ENCODE measurements at regions not wholly inside any gene's neighbourhood (a gene's known extent, or its start where the extent isn't known, plus 50 kb on each side); places are given as distances from the start of the nearest gene placed in this dataset.
A peak's percentile ranks its signal among the peaks of the same experiment; 100 is the strongest.
"Not testable (repeated sequence)": the region's sequence is repeated elsewhere in the genome, so short reads cannot be mapped to it uniquely, and the experiment has no call there.

- no peak overlapping the region for H3K27ac ChIP-seq (ENCODE audit: low read depth, low read length)
- peak overlapping the region; percentile 13 for H3K4me2 ChIP-seq (ENCODE audit: insufficient read depth, low read length)
- TF ChIP-seq, protein P1, sequence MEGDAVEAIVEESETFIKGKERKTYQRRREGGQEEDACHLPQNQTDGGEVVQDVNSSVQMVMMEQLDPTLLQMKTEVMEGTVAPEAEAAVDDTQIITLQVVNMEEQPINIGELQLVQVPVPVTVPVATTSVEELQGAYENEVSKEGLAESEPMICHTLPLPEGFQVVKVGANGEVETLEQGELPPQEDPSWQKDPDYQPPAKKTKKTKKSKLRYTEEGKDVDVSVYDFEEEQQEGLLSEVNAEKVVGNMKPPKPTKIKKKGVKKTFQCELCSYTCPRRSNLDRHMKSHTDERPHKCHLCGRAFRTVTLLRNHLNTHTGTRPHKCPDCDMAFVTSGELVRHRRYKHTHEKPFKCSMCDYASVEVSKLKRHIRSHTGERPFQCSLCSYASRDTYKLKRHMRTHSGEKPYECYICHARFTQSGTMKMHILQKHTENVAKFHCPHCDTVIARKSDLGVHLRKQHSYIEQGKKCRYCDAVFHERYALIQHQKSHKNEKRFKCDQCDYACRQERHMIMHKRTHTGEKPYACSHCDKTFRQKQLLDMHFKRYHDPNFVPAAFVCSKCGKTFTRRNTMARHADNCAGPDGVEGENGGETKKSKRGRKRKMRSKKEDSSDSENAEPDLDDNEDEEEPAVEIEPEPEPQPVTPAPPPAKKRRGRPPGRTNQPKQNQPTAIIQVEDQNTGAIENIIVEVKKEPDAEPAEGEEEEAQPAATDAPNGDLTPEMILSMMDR (IDR thresholded peaks at IDR 0.05; ENCODE audit: extremely low read depth, low read depth, low read length) = no peak
- H3K36me3 ChIP-seq (ENCODE audit: insufficient read depth, low read length) = no peaks in the 10 kb centered on the region
- no peaks in the 10 kb centered on the region for H4K20me1 ChIP-seq (ENCODE audit: insufficient read depth, low read length)
- H3K4me1 ChIP-seq (ENCODE audit: insufficient read depth, low read length) = peaks cover 6% of the 10 kb centered on the region
- H3K27me3 ChIP-seq (ENCODE audit: insufficient read depth, low read length) = no peaks in the 10 kb centered on the region
- peak overlapping the region; percentile 39 for H2AFZ ChIP-seq (ENCODE audit: low read length)
- no peak for DNase-seq (ENCODE audit: insufficient read length, low spot score, missing footprints)
- no peaks in the 10 kb centered on the region for H3K79me2 ChIP-seq (ENCODE audit: insufficient read depth, low read length)
- no peaks in the 10 kb centered on the region for H3K9me3 ChIP-seq (ENCODE audit: low read depth, low read length)
- no peak overlapping the region for H3K4me3 ChIP-seq (ENCODE audit: insufficient read depth, low read length)
Measured at GRCh38 chr3:177385831-177386301, 188.6 kb upstream of the TBL1XR1 start.

- Histone ChIP-seq H3K4me2 (ENCODE audit: insufficient read depth, low read length) (no peak overlapping the region), H3K79me2 (ENCODE audit: insufficient read depth, low read length) (no peaks in the 10 kb centered on the region), H4K20me1 (ENCODE audit: insufficient read depth, low read length) (no peaks in the 10 kb centered on the region), H3K27ac (ENCODE audit: low read depth, low read length) (no peak overlapping the region), H3K27me3 (ENCODE audit: insufficient read depth, low read length) (no peaks in the 10 kb centered on the region), H3K36me3 (ENCODE audit: insufficient read depth, low read length) (no peaks in the 10 kb centered on the region), H3K9me3 (ENCODE audit: low read depth, low read length) (no peaks in the 10 kb centered on the region), H3K4me3 (ENCODE audit: insufficient read depth, low read length) (no peak overlapping the region), H3K4me1 (ENCODE audit: insufficient read depth, low read length) (peaks cover 6% of the 10 kb centered on the region), H2AFZ (ENCODE audit: low read length) (no peak overlapping the region)
- TF ChIP-seq, protein P1 (IDR thresholded peaks at IDR 0.05; ENCODE audit: extremely low read depth, low read depth, low read length) = no peak
- no peak for DNase-seq (ENCODE audit: insufficient read length, low spot score, missing footprints)
Measured at GRCh38 chr3:177388209-177388608, 190.9 kb upstream of the TBL1XR1 start.

DNA sequence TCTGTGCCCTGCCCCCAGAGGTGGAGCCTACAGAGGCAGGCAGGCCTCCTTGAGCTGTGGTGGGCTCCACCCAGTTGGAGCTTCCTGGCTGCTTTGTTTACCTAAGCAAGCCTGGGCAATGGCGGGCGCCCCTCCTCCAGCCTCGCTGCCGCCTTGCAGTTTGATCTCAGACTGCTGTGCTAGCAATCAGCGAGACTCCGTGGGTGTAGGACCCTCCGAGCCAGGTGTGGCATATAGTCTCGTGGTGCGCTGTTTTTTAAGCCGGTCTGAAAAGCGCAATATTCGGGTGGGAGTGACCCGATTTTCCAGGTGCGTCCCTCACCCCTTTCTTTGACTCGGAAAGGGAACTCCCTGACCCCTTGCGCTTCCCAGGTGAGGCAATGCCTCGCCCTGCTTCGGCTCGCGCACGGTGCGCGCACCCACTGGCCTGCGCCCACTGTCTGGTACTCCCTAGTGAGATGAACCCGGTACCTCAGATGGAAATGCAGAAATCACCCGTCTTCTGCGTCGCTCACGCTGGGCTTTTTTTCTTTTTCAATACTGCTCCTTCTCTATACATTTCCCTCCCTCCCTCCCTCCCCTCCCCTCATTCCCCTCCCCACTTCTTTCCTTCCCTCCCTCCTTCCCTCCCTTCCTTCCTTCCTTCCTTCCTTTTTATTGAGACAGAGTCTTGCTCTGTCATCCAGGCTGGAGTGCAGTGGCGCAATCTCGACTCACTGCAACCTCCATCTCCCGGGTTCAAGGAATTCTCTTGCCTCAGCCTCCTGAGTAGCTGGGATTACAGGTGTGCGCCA lies 197.1 kb upstream of the TBL1XR1 start:
- H3K4me1 ChIP-seq (ENCODE audit: insufficient read depth, low read length); H3K27ac ChIP-seq (ENCODE audit: low read depth, low read length); H4K20me1 ChIP-seq (ENCODE audit: insufficient read depth, low read length); H3K4me3 ChIP-seq (ENCODE audit: insufficient read depth, low read length); H3K36me3 ChIP-seq (ENCODE audit: insufficient read depth, low read length); DNase-seq (ENCODE audit: insufficient read length, low spot score, missing footprints); H3K9me3 ChIP-seq (ENCODE audit: low read depth, low read length); H2AFZ ChIP-seq (ENCODE audit: low read length); H3K4me2 ChIP-seq (ENCODE audit: insufficient read depth, low read length); H3K79me2 ChIP-seq (ENCODE audit: insufficient read depth, low read length); H3K27me3 ChIP-seq (ENCODE audit: insufficient read depth, low read length): not testable (repeated sequence)

- Histone ChIP-seq H3K27ac (ENCODE audit: low read depth, low read length) (no peak overlapping the region), H3K4me3 (ENCODE audit: insufficient read depth, low read length) (no peak overlapping the region), H3K79me2 (ENCODE audit: insufficient read depth, low read length) (no peaks in the 10 kb centered on the region), H3K4me2 (ENCODE audit: insufficient read depth, low read length) (no peak overlapping the region), H4K20me1 (ENCODE audit: insufficient read depth, low read length) (no peaks in the 10 kb centered on the region), H3K27me3 (ENCODE audit: insufficient read depth, low read length) (no peaks in the 10 kb centered on the region), H3K36me3 (ENCODE audit: insufficient read depth, low read length) (no peaks in the 10 kb centered on the region), H3K9me3 (ENCODE audit: low read depth, low read length) (no peaks in the 10 kb centered on the region), H3K4me1 (ENCODE audit: insufficient read depth, low read length) (no peaks in the 10 kb centered on the region), H2AFZ (ENCODE audit: low read length) (peak overlapping the region; percentile 23)
- TF ChIP-seq, protein P1 (IDR thresholded peaks at IDR 0.05; ENCODE audit: extremely low read depth, low read depth, low read length) = no peak
- DNase-seq (ENCODE audit: insufficient read length, low spot score, missing footprints) = no peak
Measured at GRCh38 chr3:177396733-177397132, 199.5 kb upstream of the TBL1XR1 start.

All from osteoblast (primary cell).